HG03354 (cell line): ENCODE measurements at regions not wholly inside any gene's neighbourhood (a gene's known extent, or its start where the extent isn't known, plus 50 kb on each side); places are given as distances from the start of the nearest gene placed in this dataset.
A peak's percentile ranks its signal among the peaks of the same experiment; 100 is the strongest.

Experiments
- ATAC-seq: cut with Tn5 transposase; IDR thresholded peaks from one replicate; pipeline ENCODE4 v1.9.1; 2021; ENCODE audit warnings: mild to moderate bottlenecking; ENCODE audit not compliant: unreplicated experiment, poor library complexity, severe bottlenecking

- no peak for ATAC-seq
Observed at GRCh38 chr11:93073508-93074280, 104.2 kb downstream of the MTNR1B start.

- ATAC-seq, result no peak
Observed at GRCh38 chr11:93074352-93074751, 104.9 kb downstream of the MTNR1B start.

GRCh38 chr11:93075782-93076181 lies 106.3 kb downstream of the MTNR1B start:
- ATAC-seq, result no peak

- ATAC-seq, result no peak
Observed at GRCh38 chr11:93080146-93080759, 110.8 kb downstream of the MTNR1B start.

- no peak for ATAC-seq
Observed at GRCh38 chr11:93081694-93082093, 112.2 kb downstream of the MTNR1B start.

GRCh38 chr11:93082900-93083299 lies 113.4 kb downstream of the MTNR1B start:
- ATAC-seq, result no peak

- ATAC-seq, result no peak
Observed at GRCh38 chr11:93084727-93085505, 112.9 kb downstream of the SLC36A4 start.

GRCh38 chr11:93089474-93090102 lies 108.2 kb downstream of the SLC36A4 start:
- peak; percentile 55 for ATAC-seq
